Retinal pigment epithelial cell (primary cell): ENCODE measurements at regions not wholly inside any gene's neighbourhood (a gene's known extent, or its start where the extent isn't known, plus 50 kb on each side); places are given as distances from the start of the nearest gene placed in this dataset.

Experiments used
- DNase-seq: peaks from one replicate; pipeline ENCODE4 v3.0.0-alpha.2; 2010; ENCODE audit warnings: low read depth
- H3K4me3 ChIP-seq: 2 replicates; pipeline ENCODE4 v1.5.1; 2011; ENCODE audit warnings: mild to moderate bottlenecking, low read length, control low read depth, moderate library complexity
- CTCF ChIP-seq: conservative IDR thresholded peaks from 2 replicates; pipeline ENCODE4 v1.5.1; 2011; ENCODE audit warnings: low read depth, low read length, control low read depth, inconsistent platforms

- no peak overlapping the region for H3K4me3 ChIP-seq
- TF ChIP-seq CTCF = no peak
- DNase-seq = no peak
Measured at GRCh38 chr2:5242751-5243150, 449.4 kb upstream of the SOX11 start.

GRCh38 chr2:5250482-5250881 is 441.7 kb upstream of the SOX11 start:
- no peak overlapping the region for H3K4me3 ChIP-seq
- TF ChIP-seq CTCF = no peak
- DNase-seq = no peak

- TF ChIP-seq CTCF = no peak
- H3K4me3 ChIP-seq = no peak overlapping the region
- no peak for DNase-seq
Measured at GRCh38 chr2:5253263-5253662, 438.9 kb upstream of the SOX11 start.

- no peak for TF ChIP-seq CTCF
- no peak for DNase-seq
- no peak overlapping the region for H3K4me3 ChIP-seq
Measured at GRCh38 chr2:5254791-5255332, 437.3 kb upstream of the SOX11 start.

GRCh38 chr2:5263291-5263690 is 428.9 kb upstream of the SOX11 start:
- DNase-seq = no peak
- no peak overlapping the region for H3K4me3 ChIP-seq
- no peak for TF ChIP-seq CTCF

- H3K4me3 ChIP-seq = no peak overlapping the region
- no peak for TF ChIP-seq CTCF
- DNase-seq = no peak
Measured at GRCh38 chr2:5264361-5264760, 427.8 kb upstream of the SOX11 start.

- H3K4me3 ChIP-seq = no peak overlapping the region
- TF ChIP-seq CTCF = no peak
- no peak for DNase-seq
Measured at GRCh38 chr2:5285061-5285460, 407.1 kb upstream of the SOX11 start.
